Endothelial cell of umbilical vein (primary cell): ENCODE measurements at regions not wholly inside any gene's neighbourhood (a gene's known extent, or its start where the extent isn't known, plus 50 kb on each side); places are given as distances from the start of the nearest gene placed in this dataset.
A peak's percentile ranks its signal among the peaks of the same experiment; 100 is the strongest.

Experiments used
- BruUV-seq: library from RNA; stranded (reverse); fragments of 400-500 nt; replicated peaks from 2 replicates; lab custom pipeline; 2021; lab: Mats Ljungman, UMichigan
- CTCF ChIA-PET: fragments of 300-600, 350-600 bp; sonication (Branson Sonifier 250); formaldehyde crosslinking; loops from one replicate; lab custom pipeline; 2021; ENCODE audit warnings: antibody characterized with exemption, inconsistent platforms; lab: Charles Lee
- POLR2A ChIA-PET: fragments of 300-600, 350-600 bp; sonication (Branson Sonifier 250); formaldehyde crosslinking; loops from one replicate; lab custom pipeline; 2021; ENCODE audit warnings: antibody characterized with exemption, inconsistent platforms; lab: Charles Lee
- DNase-seq: peaks from one replicate; pipeline ENCODE4 v3.0.0-alpha.2; 2011; ENCODE audit warnings: low read depth, low spot score
- FAIRE-seq: peaks from 2 replicates; lab custom pipeline; 2011; peaks lifted over from hg19 to GRCh38; lab: Jason Lieb, UNC
- H2AFZ ChIP-seq: 2 replicates; pipeline ENCODE4 v1.6.0; 2012; ENCODE audit warnings: low read depth, low read length, control low read depth, inconsistent platforms
- H3K27ac ChIP-seq: 2 replicates; pipeline ENCODE4 v1.5.1; 2011; ENCODE audit warnings: low read depth, mild to moderate bottlenecking, control low read depth, low read length, moderate library complexity; ENCODE audit not compliant: insufficient read depth
- H3K27me3 ChIP-seq, 2 experiments: 2 replicates each; pipeline versions ENCODE4 v1.6.0 to v1.6.1; 2011; ENCODE audit warnings: low read length in 2 of 2, mixed read lengths in 1 of 2; ENCODE audit not compliant: control insufficient read depth in 2 of 2, insufficient read depth in 2 of 2
- H3K36me3 ChIP-seq, 2 experiments: 2 replicates in 1 of 2; 3 replicates in 1 of 2; pipeline ENCODE4 v1.5.1; 2011; ENCODE audit warnings: low read length in 2 of 2, mild to moderate bottlenecking in 1 of 2, moderate library complexity in 1 of 2; ENCODE audit not compliant: control insufficient read depth in 2 of 2, insufficient read depth in 2 of 2; ENCODE audit errors: extremely low read depth in 1 of 2
- H3K4me1 ChIP-seq: 3 replicates; pipeline ENCODE4 v1.5.1; 2011; ENCODE audit warnings: mild to moderate bottlenecking, low read length; ENCODE audit not compliant: control insufficient read depth, insufficient read depth; ENCODE audit errors: extremely low read depth
- H3K4me2 ChIP-seq: 2 replicates; pipeline ENCODE4 v1.6.1; 2011; ENCODE audit warnings: low read length, control low read depth, mixed read lengths; ENCODE audit not compliant: insufficient read depth
- H3K4me3 ChIP-seq, 3 experiments: fragments of 200-600 bp in 1 of 3; sonication (generic), shearing (Covaris generic) in 1 of 3; replicated peaks in 1 of 3; 2 replicates each; pipeline ENCODE4 v1.5.1; 2011 to 2016; ENCODE audit warnings: control low read depth in 3 of 3, low read length in 3 of 3, mild to moderate bottlenecking in 2 of 3, inconsistent platforms in 1 of 3, low read depth in 1 of 3, moderate library complexity in 1 of 3; ENCODE audit not compliant: insufficient read depth in 1 of 3
- H3K79me2 ChIP-seq: 2 replicates; pipeline ENCODE4 v1.6.0; 2012; ENCODE audit warnings: low read length, inconsistent platforms; ENCODE audit not compliant: control insufficient read depth, insufficient read depth
- H3K9ac ChIP-seq: replicated peaks from 2 replicates; pipeline ENCODE3; 2011; ENCODE audit warnings: low read length, control low read depth; ENCODE audit not compliant: insufficient read depth; ENCODE audit errors: extremely low read depth
- H3K9me1 ChIP-seq: replicated peaks from 3 replicates; pipeline ENCODE4 v1.6.0; 2011; ENCODE audit warnings: mild to moderate bottlenecking, low read length; ENCODE audit not compliant: control insufficient read depth, insufficient read depth; ENCODE audit errors: extremely low read depth
- H3K9me3 ChIP-seq: replicated peaks from 2 replicates; pipeline ENCODE4 v1.5.1; 2012; ENCODE audit warnings: low read length, inconsistent platforms; ENCODE audit not compliant: control insufficient read depth, insufficient read depth
- H4K20me1 ChIP-seq: replicated peaks from 2 replicates; pipeline ENCODE3; 2011; ENCODE audit warnings: mild to moderate bottlenecking, low read length; ENCODE audit not compliant: control insufficient read depth, insufficient read depth; ENCODE audit errors: extremely low read depth
- EZH2 ChIP-seq: IDR thresholded peaks from 2 replicates; pipeline ENCODE4 v1.6.1; 2012; ENCODE audit warnings: borderline replicate concordance, low read depth, mild to moderate bottlenecking, moderate library complexity, low read length, inconsistent platforms; ENCODE audit not compliant: severe bottlenecking
- FOS ChIP-seq: IDR thresholded peaks from 2 replicates; pipeline ENCODE4 v1.6.1; 2011; ENCODE audit warnings: mild to moderate bottlenecking, low read length, moderate library complexity, borderline replicate concordance; ENCODE audit not compliant: insufficient read depth
- GATA2 ChIP-seq: IDR thresholded peaks from 2 replicates; pipeline ENCODE4 v1.7.0; 2011; ENCODE audit warnings: low read depth, mild to moderate bottlenecking, moderate library complexity, mixed read lengths, low read length; ENCODE audit not compliant: insufficient read length, insufficient read depth
- JUN ChIP-seq: IDR thresholded peaks from 2 replicates; pipeline ENCODE4 v1.6.1; 2011; ENCODE audit warnings: borderline replicate concordance, low read depth; ENCODE audit not compliant: insufficient read length, insufficient read depth
- MYC ChIP-seq: IDR thresholded peaks from one replicate; pipeline ENCODE4 v1.6.1; 2011; ENCODE audit warnings: mild to moderate bottlenecking, low read depth, low read length
- POLR2A ChIP-seq: IDR thresholded peaks from 2 replicates; pipeline ENCODE4 v1.6.1; 2012; ENCODE audit warnings: low read depth, mild to moderate bottlenecking, control low read depth, low read length
- POLR2AphosphoS5 ChIP-seq: IDR thresholded peaks from 2 replicates; pipeline ENCODE4 v1.6.1; 2012; ENCODE audit warnings: low read depth, mild to moderate bottlenecking, control low read depth, low read length, moderate library complexity; ENCODE audit not compliant: insufficient read depth
- dilution Hi-C: fragments of 300-500 bp; cut with MboI; formaldehyde crosslinking; loops from one replicate; pipeline ENCODE4 v1.15.0; 2019; ENCODE audit warnings: low sequenced_read_pairs; ENCODE audit not compliant: extremely low pct_ligation_motif_present
- intact Hi-C: fragments of 100-400 bp; cut with micrococcal nuclease; formaldehyde crosslinking; loops from one replicate; pipeline ENCODE4 v1.10.0; 2022
- TF ChIP-seq, protein P1 (sequence below), 2 donors: IDR thresholded peaks; 1 replicate in 1 of 2; 2 replicates in 1 of 2; pipeline ENCODE4 v1.5.1; 2011; ENCODE audit warnings: low read length in 2 of 2, mild to moderate bottlenecking in 2 of 2, moderate library complexity in 2 of 2, control low read depth in 1 of 2, inconsistent platforms in 1 of 2, low read depth in 1 of 2; ENCODE audit not compliant: insufficient read depth in 1 of 2; ENCODE audit errors: extremely low read depth in 1 of 2
- TF ChIP-seq, protein P2 (sequence below): IDR thresholded peaks from 2 replicates; pipeline ENCODE4 v1.6.1; 2011; ENCODE audit not compliant: insufficient read depth, insufficient read length

DNA sequence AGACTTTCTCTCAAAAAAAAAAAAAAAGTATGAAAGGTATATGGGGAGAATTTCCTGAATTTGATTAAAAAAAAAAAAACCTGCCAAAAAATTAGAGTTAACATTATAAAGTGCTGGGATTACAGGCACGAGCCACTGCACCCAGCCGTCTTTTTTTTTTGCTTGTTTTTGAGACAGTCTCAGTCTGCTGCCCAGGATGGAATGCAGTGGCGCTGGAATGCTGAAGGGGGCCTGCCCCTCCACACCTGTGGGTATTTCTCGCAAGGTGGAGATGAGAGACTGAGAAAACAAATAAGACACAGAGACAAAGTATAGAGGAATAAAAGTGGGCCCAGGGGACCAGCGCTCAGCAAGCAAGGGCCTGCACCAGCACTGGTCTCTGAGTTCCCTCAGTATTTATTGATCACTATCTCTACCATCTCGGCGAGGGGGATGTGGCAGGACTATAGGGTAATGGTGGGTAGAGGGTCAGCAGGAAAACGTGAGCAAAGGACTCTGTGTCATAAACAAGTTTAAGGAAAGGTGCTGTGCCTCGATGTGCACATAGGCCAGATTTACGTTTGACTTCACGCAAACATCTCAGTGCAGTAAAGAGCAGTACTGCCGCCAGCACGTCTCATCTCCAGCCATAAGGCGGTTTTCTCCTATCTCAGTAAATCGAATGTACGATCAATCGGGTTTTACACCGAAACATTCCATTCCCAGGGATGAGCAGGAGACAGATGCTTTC is 117.2 kb downstream of the GOSR1 start:
- dilution Hi-C loops, result no loop called here
- DNase-seq (no peak), FAIRE-seq (no peak)
- Histone ChIP-seq H3K27me3 (no peaks in the 10 kb centered on the region), H3K9me1 (no peaks in the 10 kb centered on the region), H4K20me1 (no peaks in the 10 kb centered on the region), H3K79me2 (no peaks in the 10 kb centered on the region), H3K9me3 (no peaks in the 10 kb centered on the region), H2AFZ (no peak overlapping the region), H3K36me3 (no peaks in the 10 kb centered on the region), H3K9ac (no peak overlapping the region), H3K4me1 (peaks cover 3% of the 10 kb centered on the region), H3K27ac (no peak overlapping the region), H3K4me2 (no peak overlapping the region), H3K4me3 (no peak overlapping the region)
- no TSS peak for BruUV-seq
- ChIA-PET POLR2A (interaction anchor here (0.7 kb wide), 1 partner anchor 117 kb away, joined by 3 read pairs; the partner anchor contains the start of gene GOSR1), CTCF (no interaction called here)
- TF ChIP-seq, protein P1, sequence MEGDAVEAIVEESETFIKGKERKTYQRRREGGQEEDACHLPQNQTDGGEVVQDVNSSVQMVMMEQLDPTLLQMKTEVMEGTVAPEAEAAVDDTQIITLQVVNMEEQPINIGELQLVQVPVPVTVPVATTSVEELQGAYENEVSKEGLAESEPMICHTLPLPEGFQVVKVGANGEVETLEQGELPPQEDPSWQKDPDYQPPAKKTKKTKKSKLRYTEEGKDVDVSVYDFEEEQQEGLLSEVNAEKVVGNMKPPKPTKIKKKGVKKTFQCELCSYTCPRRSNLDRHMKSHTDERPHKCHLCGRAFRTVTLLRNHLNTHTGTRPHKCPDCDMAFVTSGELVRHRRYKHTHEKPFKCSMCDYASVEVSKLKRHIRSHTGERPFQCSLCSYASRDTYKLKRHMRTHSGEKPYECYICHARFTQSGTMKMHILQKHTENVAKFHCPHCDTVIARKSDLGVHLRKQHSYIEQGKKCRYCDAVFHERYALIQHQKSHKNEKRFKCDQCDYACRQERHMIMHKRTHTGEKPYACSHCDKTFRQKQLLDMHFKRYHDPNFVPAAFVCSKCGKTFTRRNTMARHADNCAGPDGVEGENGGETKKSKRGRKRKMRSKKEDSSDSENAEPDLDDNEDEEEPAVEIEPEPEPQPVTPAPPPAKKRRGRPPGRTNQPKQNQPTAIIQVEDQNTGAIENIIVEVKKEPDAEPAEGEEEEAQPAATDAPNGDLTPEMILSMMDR (IDR thresholded peaks at IDR 0.05; ENCODE audit: extremely low read depth in 1 of 2, insufficient read depth in 1 of 2, low read depth in 1 of 2, low read length in 2 of 2), result no peak
- no peak for TF ChIP-seq FOS
- intact Hi-C loops, result no loop called here

DNA sequence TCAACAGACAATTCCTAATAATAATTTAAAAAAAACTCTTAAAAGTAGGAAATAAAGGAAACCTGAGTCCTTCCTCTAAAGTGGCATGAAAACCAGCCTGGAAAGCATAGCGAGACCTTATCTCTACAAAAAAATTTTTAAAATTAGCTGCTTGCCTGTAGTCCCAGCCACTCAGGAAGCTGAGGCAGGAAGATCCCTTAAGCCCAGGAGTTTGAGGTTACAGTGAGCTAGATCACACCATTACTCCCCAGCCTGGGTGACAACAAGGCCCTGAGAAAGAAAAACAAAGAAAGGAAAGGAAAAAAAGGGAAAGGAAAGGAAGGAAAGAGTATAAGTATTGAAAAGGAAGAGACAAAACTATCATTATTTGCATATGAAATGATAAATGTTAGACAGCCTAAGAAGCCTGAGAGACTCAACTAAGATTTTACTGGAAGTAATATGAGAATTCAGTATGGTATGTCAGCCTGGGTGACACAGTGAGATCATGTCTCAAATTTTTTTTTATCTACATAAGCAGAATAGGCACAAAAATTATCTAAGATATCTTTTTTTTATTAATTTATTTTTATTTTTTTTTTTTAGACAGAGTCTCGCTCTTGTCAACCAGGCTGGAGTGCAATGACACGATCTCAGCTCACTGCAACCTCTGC is 113.0 kb downstream of the GOSR1 start:
- Histone ChIP-seq H3K9me1 (no peaks in the 10 kb centered on the region), H3K4me3 (no peak overlapping the region), H4K20me1 (no peaks in the 10 kb centered on the region), H3K4me1 (peaks cover 9% of the 10 kb centered on the region), H2AFZ (no peak overlapping the region), H3K36me3 (no peaks in the 10 kb centered on the region), H3K9me3 (no peaks in the 10 kb centered on the region), H3K27me3 (no peaks in the 10 kb centered on the region), H3K79me2 (no peaks in the 10 kb centered on the region), H3K9ac (peak overlapping the region; percentile 23), H3K27ac (no peak overlapping the region), H3K4me2 (no peak overlapping the region)
- peak; percentile 44 for DNase-seq
- intact Hi-C loops, result no loop called here
- no TSS peak for BruUV-seq
- dilution Hi-C loops, result no loop called here
- TF ChIP-seq JUN, result no peak
- TF ChIP-seq GATA2, result no peak
- TF ChIP-seq FOS, result no peak
- TF ChIP-seq POLR2AphosphoS5, result no peak
- no peak for TF ChIP-seq MYC
- TF ChIP-seq POLR2A, result no peak
- TF ChIP-seq EZH2, result no peak
- TF ChIP-seq, protein P2, sequence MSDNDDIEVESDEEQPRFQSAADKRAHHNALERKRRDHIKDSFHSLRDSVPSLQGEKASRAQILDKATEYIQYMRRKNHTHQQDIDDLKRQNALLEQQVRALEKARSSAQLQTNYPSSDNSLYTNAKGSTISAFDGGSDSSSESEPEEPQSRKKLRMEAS, result no peak
- TF ChIP-seq, protein P1 (IDR thresholded peaks at IDR 0.05; ENCODE audit: extremely low read depth in 1 of 2, insufficient read depth in 1 of 2, low read depth in 1 of 2, low read length in 2 of 2), result no peak
- POLR2A ChIA-PET, result no interaction called here
- FAIRE-seq, result no peak
- CTCF ChIA-PET, result interaction anchor here (1.0 kb wide), 1 partner anchor 16 kb away, joined by 3 read pairs; no protein-coding TSS in a partner anchor
